K562 (cell line): ENCODE measurements at regions not wholly inside any gene's neighbourhood (a gene's known extent, or its start where the extent isn't known, plus 50 kb on each side); places are given as distances from the start of the nearest gene placed in this dataset.

Experiments used
- ATF3 ChIP-seq, 2 experiments: fragments of 450-650 bp in 1 of 2; sonication (generic) in 1 of 2; formaldehyde crosslinking in 1 of 2; IDR thresholded peaks in 1 of 2; conservative IDR thresholded peaks in 1 of 2; 2 replicates each; pipeline versions ENCODE4 v1.6.1 to v1.8.1; 2016 to 2023; ENCODE audit warnings: mild to moderate bottlenecking in 2 of 2, moderate library complexity in 2 of 2, inconsistent platforms in 1 of 2, missing genetic modification reagents in 1 of 2
- C11orf30 ChIP-seq: fragments of 450-650 bp; IDR thresholded peaks from 2 replicates; pipeline ENCODE4 v1.6.1; 2016; ENCODE audit warnings: low read depth, mild to moderate bottlenecking
- CAMTA2 ChIP-seq: fragments of 250-450 bp; sonication (Bioruptor Pico); conservative IDR thresholded peaks from 2 replicates; pipeline ENCODE4 v1.5.1; 2022
- CCAR2 ChIP-seq: fragments of 200-400 bp; formaldehyde crosslinking; IDR thresholded peaks from 2 replicates; pipeline ENCODE4 v1.6.1; 2017; ENCODE audit warnings: mild to moderate bottlenecking, low read depth, low read length
- CREBBP ChIP-seq: IDR thresholded peaks from one replicate; pipeline ENCODE4 v1.6.1; 2012; ENCODE audit warnings: low read depth, mild to moderate bottlenecking, control low read depth, inconsistent platforms, low read length
- EHMT2 ChIP-seq: fragments of 450-650 bp; IDR thresholded peaks from 2 replicates; pipeline ENCODE4 v1.6.1; 2018; ENCODE audit warnings: antibody characterized with exemption
- HDGF ChIP-seq: fragments of 450-650 bp; IDR thresholded peaks from 2 replicates; pipeline ENCODE4 v1.6.1; 2016
- HOXB6 ChIP-seq: fragments of 250-450 bp; sonication (Bioruptor Pico); IDR thresholded peaks from 2 replicates; pipeline ENCODE4 v1.5.1; 2022; ENCODE audit warnings: mild to moderate bottlenecking, borderline replicate concordance
- IFI16 ChIP-seq: fragments of 250-450 bp; sonication (Bioruptor Pico); IDR thresholded peaks from 2 replicates; pipeline ENCODE4 v2.1.2; 2022; ENCODE audit warnings: mild to moderate bottlenecking, inconsistent platforms
- KLF16 ChIP-seq: IDR thresholded peaks from 2 replicates; pipeline ENCODE4 v1.6.1; 2016; ENCODE audit warnings: antibody characterized with exemption
- KLF6 ChIP-seq: fragments of 250-450 bp; sonication (Bioruptor Pico); IDR thresholded peaks from 2 replicates; pipeline ENCODE4 v1.4.0; 2020; ENCODE audit warnings: mild to moderate bottlenecking, moderate library complexity, borderline replicate concordance
- LEF1 ChIP-seq: fragments of 450-650 bp; IDR thresholded peaks from 2 replicates; pipeline ENCODE4 v1.6.1; 2016; ENCODE audit warnings: mild to moderate bottlenecking
- MTA2 ChIP-seq: fragments of 450-650 bp; IDR thresholded peaks from 2 replicates; pipeline ENCODE4 v1.6.1; 2016; ENCODE audit warnings: low read depth
- MTA3 ChIP-seq: fragments of 450-650 bp; formaldehyde crosslinking; IDR thresholded peaks from 2 replicates; pipeline ENCODE4 v1.6.1; 2017; ENCODE audit warnings: mild to moderate bottlenecking, borderline replicate concordance
- PHTF2 ChIP-seq: fragments of 250-450 bp; sonication (Bioruptor Pico); IDR thresholded peaks from 2 replicates; pipeline ENCODE4 v1.5.0; 2021; ENCODE audit warnings: mild to moderate bottlenecking
- POLR3G ChIP-seq: IDR thresholded peaks from 2 replicates; pipeline ENCODE4 v1.6.1; 2011; ENCODE audit not compliant: insufficient read length, insufficient replicate concordance; ENCODE audit errors: extremely low read depth
- PURB ChIP-seq: sonication (generic); formaldehyde crosslinking; IDR thresholded peaks from 2 replicates; pipeline ENCODE4 v1.9.0; 2021; ENCODE audit warnings: low read depth, mild to moderate bottlenecking, missing genetic modification reagents
- RBM17 ChIP-seq: fragments of 200-400 bp; formaldehyde crosslinking; IDR thresholded peaks from 2 replicates; pipeline ENCODE4 v1.6.1; 2017; ENCODE audit warnings: low read depth, mild to moderate bottlenecking, low read length, borderline replicate concordance
- SAFB ChIP-seq: fragments of 200-400 bp; formaldehyde crosslinking; IDR thresholded peaks from 2 replicates; pipeline ENCODE4 v1.6.1; 2017; ENCODE audit warnings: low read depth, low read length, borderline replicate concordance
- SRSF7 ChIP-seq: fragments of 200-400 bp; formaldehyde crosslinking; optimal IDR thresholded peaks from 2 replicates; pipeline ENCODE3; 2017; ENCODE audit warnings: mild to moderate bottlenecking, low read depth, low read length
- TAF15 ChIP-seq: fragments of 200-400 bp; formaldehyde crosslinking; IDR thresholded peaks from 2 replicates; pipeline ENCODE4 v1.6.1; 2017; ENCODE audit warnings: mild to moderate bottlenecking, low read depth, low read length, moderate library complexity
- TAF7 ChIP-seq: fragments of 450-650 bp; IDR thresholded peaks from 2 replicates; pipeline ENCODE4 v1.6.1; 2016; ENCODE audit warnings: missing genetic modification characterization, missing compliant biosample characterization
- TCF7 ChIP-seq: sonication (generic); IDR thresholded peaks from 2 replicates; pipeline ENCODE4 v1.6.1; 2016; ENCODE audit warnings: antibody characterized with exemption, borderline replicate concordance
- TRIM25 ChIP-seq: fragments of 450-650 bp; IDR thresholded peaks from 2 replicates; pipeline ENCODE4 v1.7.0; 2016; ENCODE audit warnings: borderline replicate concordance
- ZC3H4 ChIP-seq: sonication (generic); formaldehyde crosslinking; IDR thresholded peaks from 2 replicates; pipeline ENCODE4 v1.9.0; 2021; ENCODE audit warnings: missing genetic modification reagents, borderline replicate concordance
- ZEB2 ChIP-seq: fragments of 450-650 bp; IDR thresholded peaks from 2 replicates; pipeline ENCODE4 v1.6.1; 2016
- ZKSCAN1 ChIP-seq: fragments of 150-350 bp; IDR thresholded peaks from 2 replicates; pipeline ENCODE4 v1.6.1; 2016; ENCODE audit warnings: low read depth, low read length
- ZNF239 ChIP-seq: fragments of 250-450 bp; sonication (Bioruptor Pico); IDR thresholded peaks from 2 replicates; pipeline ENCODE4 v1.4.0; 2020; ENCODE audit warnings: mild to moderate bottlenecking
- ZNF347 ChIP-seq: fragments of 450-650 bp; formaldehyde crosslinking; IDR thresholded peaks from 2 replicates; pipeline ENCODE4 v1.4.0; 2020; ENCODE audit warnings: low read depth, mild to moderate bottlenecking, moderate library complexity
- ZNF695 ChIP-seq: fragments of 450-650 bp; formaldehyde crosslinking; IDR thresholded peaks from 2 replicates; pipeline ENCODE4 v1.4.0; 2020; ENCODE audit warnings: mild to moderate bottlenecking, moderate library complexity
- ZNF77 ChIP-seq: fragments of 250-450 bp; sonication (Bioruptor Pico); IDR thresholded peaks from 2 replicates; pipeline ENCODE4 v1.5.0; 2020
- TF ChIP-seq, protein P1 (sequence below): sonication (generic); formaldehyde crosslinking; IDR thresholded peaks from 2 replicates; pipeline ENCODE4 v1.9.0; 2022; ENCODE audit warnings: mild to moderate bottlenecking, missing genetic modification reagents

GRCh38 chr3:171977860-171978259, 61.5 kb upstream of the FNDC3B start (continued):
- no peak for TF ChIP-seq C11orf30
- no peak for TF ChIP-seq CCAR2
- no peak for TF ChIP-seq HOXB6 (CRISPR knock-in tag)
- TF ChIP-seq, protein P1, sequence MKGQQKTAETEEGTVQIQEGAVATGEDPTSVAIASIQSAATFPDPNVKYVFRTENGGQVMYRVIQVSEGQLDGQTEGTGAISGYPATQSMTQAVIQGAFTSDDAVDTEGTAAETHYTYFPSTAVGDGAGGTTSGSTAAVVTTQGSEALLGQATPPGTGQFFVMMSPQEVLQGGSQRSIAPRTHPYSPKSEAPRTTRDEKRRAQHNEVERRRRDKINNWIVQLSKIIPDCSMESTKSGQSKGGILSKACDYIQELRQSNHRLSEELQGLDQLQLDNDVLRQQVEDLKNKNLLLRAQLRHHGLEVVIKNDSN (CRISPR knock-in tag) = no peak
- no peak for TF ChIP-seq CREBBP
- TF ChIP-seq PURB = no peak
- TF ChIP-seq EHMT2 = peak; percentile 43; the same call in 1 of the 2 replicates
- no peak for TF ChIP-seq TAF7 (tag)
- TF ChIP-seq ZKSCAN1 = no peak
- TF ChIP-seq PHTF2 (CRISPR knock-in tag) = no peak
- no peak for TF ChIP-seq IFI16
- TF ChIP-seq ZNF347 (CRISPR knock-in tag) = no peak
- TF ChIP-seq POLR3G = no peak
- 0 out of 2 replicates have a peak, but pooled peaks have one; percentile 26 for TF ChIP-seq MTA2
- no peak for TF ChIP-seq SAFB
- TF ChIP-seq RBM17 = no peak
- peak; percentile 78; the same call in 1 of the 2 replicates for TF ChIP-seq KLF6
- TF ChIP-seq TCF7 = no peak
- TF ChIP-seq ZNF695 (CRISPR knock-in tag) = no peak
- TF ChIP-seq CAMTA2 (CRISPR knock-in tag) = no peak
- no peak for TF ChIP-seq KLF16
- TF ChIP-seq SRSF7 = no peak
- no peak; the same call in 1 of the 2 replicates for TF ChIP-seq LEF1
- no peak for TF ChIP-seq ZEB2
- TF ChIP-seq ATF3 (IDR thresholded peaks at IDR 0.05) = peak; percentile 70; the same call in 1 of the 2 replicates
- TF ChIP-seq ATF3 (CRISPR knock-in tag; conservative IDR thresholded peaks at IDR 0.05) = peak; percentile 25; the same call in 1 of the 2 replicates
- no peak for TF ChIP-seq ZNF77 (CRISPR knock-in tag)
- TF ChIP-seq MTA3 = peak; percentile 40; the same call in 1 of the 2 replicates
- no peak for TF ChIP-seq TRIM25
- TF ChIP-seq ZNF239 = peak; percentile 7; the same call in 1 of the 2 replicates
- no peak for TF ChIP-seq HDGF
- no peak for TF ChIP-seq ZC3H4
- TF ChIP-seq TAF15 = no peak
